OCI-LY3 (cell line): ENCODE measurements at regions not wholly inside any gene's neighbourhood (a gene's known extent, or its start where the extent isn't known, plus 50 kb on each side); places are given as distances from the start of the nearest gene placed in this dataset.

Experiments
- CTCF ChIP-seq: fragments of 200-600, 300-600 bp; sonication (generic); IDR thresholded peaks from 2 replicates; pipeline ENCODE4 v1.5.1; 2014; ENCODE audit warnings: antibody characterized with exemption, low read length, low read depth
- EZH2phosphoT487 ChIP-seq: fragments of 200-600 bp; shearing (Covaris generic); IDR thresholded peaks from 2 replicates; pipeline ENCODE4 v1.6.1; 2018; ENCODE audit warnings: antibody characterized with exemption, mixed run types, low read depth

- TF ChIP-seq CTCF (no peak), EZH2phosphoT487 (no peak)
These were observed 322.5 kb upstream of the SORL1-AS1 start for GRCh38 chr11:121775276-121775675.
